Natural killer cell (primary cell): ENCODE measurements at regions not wholly inside any gene's neighbourhood (a gene's known extent, or its start where the extent isn't known, plus 50 kb on each side); places are given as distances from the start of the nearest gene placed in this dataset.

ENCODE experiments used
- ATAC-seq, 3 donors: fragments of 150-1000 bp in 2 of 3; fragments of 200-7000 bp in 1 of 3; cut with Tn5 transposase; 1 replicate in 1 of 3; 2 replicates in 2 of 3; pipeline ENCODE4 v1.10.0; 2021; ENCODE audit warnings: mild to moderate bottlenecking in 2 of 3, moderate library complexity in 2 of 3
- DNase-seq, 2 donors: peaks; one replicate each; pipeline versions ENCODE4 v3.0.0 to v3.0.0-alpha.2; 2013 to 2021; ENCODE audit warnings: mixed read lengths in 1 of 2
- H3K27ac ChIP-seq: one replicate; pipeline ENCODE4 v1.5.1; 2013; ENCODE audit warnings: mild to moderate bottlenecking, low read length
- H3K27me3 ChIP-seq: one replicate; pipeline ENCODE4 v1.6.1; 2013; ENCODE audit warnings: low read length; ENCODE audit not compliant: control insufficient read depth, insufficient read depth
- H3K36me3 ChIP-seq: one replicate; pipeline ENCODE4 v1.6.1; 2013; ENCODE audit warnings: low read length; ENCODE audit not compliant: control insufficient read depth, insufficient read depth
- H3K4me1 ChIP-seq: one replicate; pipeline ENCODE4 v1.6.1; 2013; ENCODE audit warnings: low read length; ENCODE audit not compliant: control insufficient read depth, insufficient read depth
- H3K4me3 ChIP-seq: one replicate; pipeline ENCODE4 v1.5.1; 2013; ENCODE audit warnings: low read length
- H3K9me3 ChIP-seq: one replicate; pipeline ENCODE4 v1.6.1; 2013; ENCODE audit warnings: low read length; ENCODE audit not compliant: control insufficient read depth, insufficient read depth
- H3K27ac Mint-ChIP-seq, 2 donors: one replicate each; pipeline ENCODE4 v1.8.0; 2022; ENCODE audit warnings: mild to moderate bottlenecking in 2 of 2, mixed read lengths in 2 of 2, moderate library complexity in 1 of 2
- H3K27me3 Mint-ChIP-seq, 2 donors: one replicate each; pipeline ENCODE4 v1.8.0; 2022; ENCODE audit warnings: low read depth in 2 of 2, mixed read lengths in 2 of 2
- H3K36me3 Mint-ChIP-seq: one replicate; pipeline ENCODE4 v1.8.0; 2022; ENCODE audit warnings: mixed read lengths
- H3K4me1 Mint-ChIP-seq, 2 donors: one replicate each; pipeline ENCODE4 v1.8.0; 2022; ENCODE audit warnings: mixed read lengths in 2 of 2
- H3K4me3 Mint-ChIP-seq: one replicate; pipeline ENCODE4 v1.8.0; 2022; ENCODE audit warnings: mild to moderate bottlenecking, moderate library complexity, mixed read lengths
- H3K9me3 Mint-ChIP-seq, 2 donors: one replicate each; pipeline ENCODE4 v1.8.0; 2022; ENCODE audit warnings: mixed read lengths in 2 of 2
- CTCF ChIP-seq: fragments of 200-600 bp; IDR thresholded peaks from one replicate; pipeline ENCODE4 v1.8.0; 2022; ENCODE audit warnings: antibody characterized with exemption
- WGBS: methylation state at CpG from one replicate; pipeline ENCODE4 v1.1.7; 2013; ENCODE audit warnings: missing lambda C conversion rate; ENCODE audit not compliant: insufficient coverage; 5-methylcytosine and 5-hydroxymethylcytosine counted together
- intact Hi-C: fragments of 100-400 bp; cut with micrococcal nuclease; formaldehyde crosslinking; loops from one replicate; pipeline ENCODE4 v1.14.2; 2022

GRCh38 chr10:129005804-129006203, 461.2 kb upstream of the MGMT start:
- H3K4me3 ChIP-seq, result no peak overlapping the region
- ATAC-seq (no peak), DNase-seq (no peak)
- no peak overlapping the region for H3K27ac ChIP-seq
- Mint-ChIP-seq H3K4me1 (no peaks in the 10 kb centered on the region), H3K36me3 (no peaks in the 10 kb centered on the region), H3K9me3 (no peaks in the 10 kb centered on the region), H3K4me3 (no peak overlapping the region), H3K27me3 (peaks cover 0 to 16% of the 10 kb centered on the region in 2 donors), H3K27ac (no peak overlapping the region)
- intact Hi-C loops, result no loop called here
- no peak for TF ChIP-seq CTCF
- H3K9me3 ChIP-seq, result no peaks in the 10 kb centered on the region
- 65% methylated on average over 3 of the region's 3 CpGs for WGBS
- no peaks in the 10 kb centered on the region for H3K4me1 ChIP-seq
- H3K27me3 ChIP-seq, result no peaks in the 10 kb centered on the region
- no peaks in the 10 kb centered on the region for H3K36me3 ChIP-seq

GRCh38 chr10:129018511-129018910, 448.5 kb upstream of the MGMT start:
- no peaks in the 10 kb centered on the region for H3K36me3 ChIP-seq
- peaks cover 4 to 5% of the 10 kb centered on the region in 2 donors for H3K27me3 Mint-ChIP-seq
- no peak overlapping the region for H3K27ac ChIP-seq
- ATAC-seq (no peak), DNase-seq (no peak)
- H3K4me1 ChIP-seq, result no peaks in the 10 kb centered on the region
- no peaks in the 10 kb centered on the region for H3K9me3 Mint-ChIP-seq
- H3K36me3 Mint-ChIP-seq, result no peaks in the 10 kb centered on the region
- intact Hi-C loops, result no loop called here
- H3K27me3 ChIP-seq, result no peaks in the 10 kb centered on the region
- H3K27ac Mint-ChIP-seq, result no peak overlapping the region
- no peaks in the 10 kb centered on the region for H3K9me3 ChIP-seq
- H3K4me3 Mint-ChIP-seq, result no peak overlapping the region
- H3K4me1 Mint-ChIP-seq, result no peaks in the 10 kb centered on the region
- 94% methylated on average over 6 of the region's 6 CpGs for WGBS
- no peak overlapping the region for H3K4me3 ChIP-seq
- TF ChIP-seq CTCF, result no peak

GRCh38 chr10:129020651-129021330, 446.2 kb upstream of the MGMT start:
- peaks cover 2% of the 10 kb centered on the region for H3K27me3 ChIP-seq
- no peaks in the 10 kb centered on the region for H3K9me3 Mint-ChIP-seq
- intact Hi-C loops, result no loop called here
- no peak overlapping the region for H3K4me3 Mint-ChIP-seq
- H3K36me3 ChIP-seq, result no peaks in the 10 kb centered on the region
- ATAC-seq (no peak), DNase-seq (no peak)
- TF ChIP-seq CTCF, result no peak
- 77% methylated on average over 4 of the region's 8 CpGs for WGBS
- peaks cover 2 to 8% of the 10 kb centered on the region in 2 donors for H3K27me3 Mint-ChIP-seq
- H3K4me1 ChIP-seq, result no peaks in the 10 kb centered on the region
- no peaks in the 10 kb centered on the region for H3K9me3 ChIP-seq
- H3K4me1 Mint-ChIP-seq, result no peaks in the 10 kb centered on the region
- H3K36me3 Mint-ChIP-seq, result no peaks in the 10 kb centered on the region
- H3K27ac Mint-ChIP-seq, result no peak overlapping the region
- H3K4me3 ChIP-seq, result no peak overlapping the region
- H3K27ac ChIP-seq, result no peak overlapping the region
